ENCODE measurements at regions not wholly inside any gene's neighbourhood (a gene's known extent, or its start where the extent isn't known, plus 50 kb on each side); places are given as distances from the start of the nearest gene placed in this dataset.

DNA sequence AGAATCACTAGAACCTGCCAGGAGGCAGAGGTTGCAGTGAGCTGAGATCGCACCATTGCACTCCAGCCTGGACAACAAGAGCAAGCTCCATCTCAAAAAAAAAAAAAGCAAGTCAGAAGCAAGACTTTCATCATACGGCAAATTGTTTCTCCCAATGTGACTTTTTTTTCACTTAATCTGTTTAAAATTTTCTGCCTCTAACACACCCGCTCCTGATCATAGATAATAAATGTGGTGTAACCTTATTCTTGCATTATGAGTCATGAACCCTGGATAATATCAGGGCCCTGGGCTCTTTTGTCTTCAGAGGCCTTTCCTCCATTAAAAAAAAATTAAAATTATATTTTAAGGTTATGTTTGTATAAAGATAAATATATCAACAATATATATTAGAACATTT is 111.4 kb upstream of the JCAD start:
- no peak for TF ChIP-seq CTCF (IDR thresholded peaks at IDR 0.05; ENCODE audit: poor library complexity, severe bottlenecking)
- TF ChIP-seq EZH2 (IDR thresholded peaks at IDR 0.05; ENCODE audit: borderline replicate concordance, insufficient read depth, low read length, poor library complexity, severe bottlenecking): no peak
- TF ChIP-seq POLR2AphosphoS5 (IDR thresholded peaks at IDR 0.05): no peak
- no peak for TF ChIP-seq MXI1 (conservative IDR thresholded peaks at IDR 0.05; ENCODE audit: poor library complexity, severe bottlenecking)
- no peak for TF ChIP-seq TAF1 (IDR thresholded peaks at IDR 0.05; ENCODE audit: low read depth)
